ENCODE measurements at regions not wholly inside any gene's neighbourhood (a gene's known extent, or its start where the extent isn't known, plus 50 kb on each side); places are given as distances from the start of the nearest gene placed in this dataset.

GRCh38 chr17:79263191-79263590 lies 188.6 kb downstream of the ENGASE start:
- TF ChIP-seq, protein P1, sequence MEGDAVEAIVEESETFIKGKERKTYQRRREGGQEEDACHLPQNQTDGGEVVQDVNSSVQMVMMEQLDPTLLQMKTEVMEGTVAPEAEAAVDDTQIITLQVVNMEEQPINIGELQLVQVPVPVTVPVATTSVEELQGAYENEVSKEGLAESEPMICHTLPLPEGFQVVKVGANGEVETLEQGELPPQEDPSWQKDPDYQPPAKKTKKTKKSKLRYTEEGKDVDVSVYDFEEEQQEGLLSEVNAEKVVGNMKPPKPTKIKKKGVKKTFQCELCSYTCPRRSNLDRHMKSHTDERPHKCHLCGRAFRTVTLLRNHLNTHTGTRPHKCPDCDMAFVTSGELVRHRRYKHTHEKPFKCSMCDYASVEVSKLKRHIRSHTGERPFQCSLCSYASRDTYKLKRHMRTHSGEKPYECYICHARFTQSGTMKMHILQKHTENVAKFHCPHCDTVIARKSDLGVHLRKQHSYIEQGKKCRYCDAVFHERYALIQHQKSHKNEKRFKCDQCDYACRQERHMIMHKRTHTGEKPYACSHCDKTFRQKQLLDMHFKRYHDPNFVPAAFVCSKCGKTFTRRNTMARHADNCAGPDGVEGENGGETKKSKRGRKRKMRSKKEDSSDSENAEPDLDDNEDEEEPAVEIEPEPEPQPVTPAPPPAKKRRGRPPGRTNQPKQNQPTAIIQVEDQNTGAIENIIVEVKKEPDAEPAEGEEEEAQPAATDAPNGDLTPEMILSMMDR (IDR thresholded peaks at IDR 0.05) = no peak
- no peak for TF ChIP-seq POLR2A (IDR thresholded peaks at IDR 0.05)
